ENCODE measurements at regions not wholly inside any gene's neighbourhood (a gene's known extent, or its start where the extent isn't known, plus 50 kb on each side); places are given as distances from the start of the nearest gene placed in this dataset.

- Histone ChIP-seq H2BK5ac (ENCODE audit: insufficient read length, low read length) (no peak overlapping the region), H3T11ph (ENCODE audit: low read length) (no peak overlapping the region), H4K91ac (ENCODE audit: insufficient read length, low read depth, low read length) (no peak overlapping the region), H2BK15ac (ENCODE audit: low read depth, low read length) (no peak overlapping the region), H3K27me3 (ENCODE audit: insufficient read depth, low read length) (no peaks in the 10 kb centered on the region), H4K8ac (replicated peaks; ENCODE audit: insufficient read length, low read depth, low read length) (no peak overlapping the region), H3K27ac (ENCODE audit: insufficient read length, low read depth, low read length) (no peak overlapping the region), H3K79me1 (ENCODE audit: insufficient read depth, low read depth, low read length, poor library complexity, severe bottlenecking) (no peaks in the 10 kb centered on the region), H2BK20ac (ENCODE audit: low read depth, low read length, poor library complexity, severe bottlenecking) (no peak overlapping the region), H3K4me1 (ENCODE audit: insufficient read depth, low read length) (no peaks in the 10 kb centered on the region), H3K9me3 (ENCODE audit: control insufficient read depth, low read depth, low read length) (no peaks in the 10 kb centered on the region), H2BK12ac (ENCODE audit: insufficient read length, low read depth, low read length) (no peak overlapping the region), H3K4me2 (ENCODE audit: insufficient read depth, insufficient read length, low read length) (no peak overlapping the region), H3K4ac (ENCODE audit: low read depth, low read length) (no peak overlapping the region), H2AFZ (ENCODE audit: low read length) (no peak overlapping the region), H3K14ac (ENCODE audit: insufficient read depth, low read length) (no peak overlapping the region), H3K23me2 (ENCODE audit: insufficient read length, low read depth, low read length, poor library complexity, severe bottlenecking) (no peaks in the 10 kb centered on the region), H3K9ac (ENCODE audit: extremely low read depth, insufficient read length, low read length) (no peak overlapping the region), H2BK120ac (ENCODE audit: low read depth, low read length, poor library complexity, severe bottlenecking) (no peak overlapping the region), H4K5ac (ENCODE audit: insufficient read length, low read depth, low read length) (no peak overlapping the region), H2AK5ac (ENCODE audit: insufficient read length, low read length) (no peak overlapping the region), H3K79me2 (ENCODE audit: insufficient read depth, low read length) (no peaks in the 10 kb centered on the region), H3K56ac (ENCODE audit: insufficient read length, low read depth, low read length) (no peak overlapping the region), H3K23ac (ENCODE audit: insufficient read length, low read depth, low read length) (no peak overlapping the region), H4K20me1 (ENCODE audit: control insufficient read depth, insufficient read depth, insufficient read length) (no peaks in the 10 kb centered on the region), H3K18ac (ENCODE audit: insufficient read length, low read depth, low read length) (no peak overlapping the region)
- H3K27me3 Mint-ChIP-seq (ENCODE audit: low read depth): no peaks in the 10 kb centered on the region
- no peak for DNase-seq
- H3K27ac Mint-ChIP-seq: no peak overlapping the region
- no peaks in the 10 kb centered on the region for H3K36me3 Mint-ChIP-seq (ENCODE audit: insufficient read depth in 1 of 3, low read depth in 3 of 3)
- TF ChIP-seq CTCF (conservative IDR thresholded peaks at IDR 0.05): no peak
- H3K4me1 Mint-ChIP-seq: peaks cover under 1% of the 10 kb centered on the region in 2 experiments; a peak in 3 of 4 replicates
- no peaks in the 10 kb centered on the region for H3K9me3 Mint-ChIP-seq
- no peak overlapping the region for H3K4me3 Mint-ChIP-seq
Measured at GRCh38 chr15:53159458-53159857, 369.3 kb upstream of the ONECUT1 start.
